Upper lobe of left lung (tissue), 4 donors: ENCODE measurements at regions not wholly inside any gene's neighbourhood (a gene's known extent, or its start where the extent isn't known, plus 50 kb on each side); places are given as distances from the start of the nearest gene placed in this dataset.

Experiments used
- POLR2A ChIP-seq, 4 donors: fragments of 450-650 bp; IDR thresholded peaks; one replicate each; pipeline ENCODE4 v1.5.1; 2016 to 2017; ENCODE audit warnings: antibody characterized with exemption in 4 of 4, mild to moderate bottlenecking in 2 of 4
- POLR2AphosphoS5 ChIP-seq, 2 donors: sonication (generic); formaldehyde crosslinking; IDR thresholded peaks; one replicate each; pipeline ENCODE4 v1.5.1; 2017; ENCODE audit warnings: antibody characterized with exemption in 2 of 2
- TF ChIP-seq, protein P1 (sequence below), 6 experiments: fragments of 450-650 bp in 4 of 6; fragments of 200-600 bp in 2 of 6; sonication (generic) in 2 of 6; IDR thresholded peaks; one replicate each; pipeline ENCODE4 v1.5.1; 2016 to 2019; ENCODE audit warnings: antibody characterized with exemption in 6 of 6

DNA sequence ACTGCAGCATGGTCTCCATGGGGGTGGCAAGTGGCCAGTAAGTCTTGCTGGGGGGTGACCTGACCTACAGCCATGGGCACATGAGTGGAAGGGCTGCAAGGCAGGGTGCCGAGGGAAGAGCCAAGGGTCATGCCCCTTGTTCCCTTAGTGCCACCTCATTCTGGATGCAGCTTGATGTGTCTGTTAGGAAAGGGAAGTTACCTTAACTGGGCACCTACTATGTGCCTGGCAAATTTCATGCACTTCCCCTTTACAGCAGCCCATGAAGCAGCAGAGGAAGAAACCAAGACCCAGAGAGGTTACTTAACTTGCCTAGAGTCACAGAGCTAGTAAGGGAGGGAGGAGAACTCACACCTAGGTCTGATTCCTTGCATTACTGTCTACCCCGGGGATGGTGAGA lies 174.0 kb downstream of the MRPL14 start:
- TF ChIP-seq, protein P1, sequence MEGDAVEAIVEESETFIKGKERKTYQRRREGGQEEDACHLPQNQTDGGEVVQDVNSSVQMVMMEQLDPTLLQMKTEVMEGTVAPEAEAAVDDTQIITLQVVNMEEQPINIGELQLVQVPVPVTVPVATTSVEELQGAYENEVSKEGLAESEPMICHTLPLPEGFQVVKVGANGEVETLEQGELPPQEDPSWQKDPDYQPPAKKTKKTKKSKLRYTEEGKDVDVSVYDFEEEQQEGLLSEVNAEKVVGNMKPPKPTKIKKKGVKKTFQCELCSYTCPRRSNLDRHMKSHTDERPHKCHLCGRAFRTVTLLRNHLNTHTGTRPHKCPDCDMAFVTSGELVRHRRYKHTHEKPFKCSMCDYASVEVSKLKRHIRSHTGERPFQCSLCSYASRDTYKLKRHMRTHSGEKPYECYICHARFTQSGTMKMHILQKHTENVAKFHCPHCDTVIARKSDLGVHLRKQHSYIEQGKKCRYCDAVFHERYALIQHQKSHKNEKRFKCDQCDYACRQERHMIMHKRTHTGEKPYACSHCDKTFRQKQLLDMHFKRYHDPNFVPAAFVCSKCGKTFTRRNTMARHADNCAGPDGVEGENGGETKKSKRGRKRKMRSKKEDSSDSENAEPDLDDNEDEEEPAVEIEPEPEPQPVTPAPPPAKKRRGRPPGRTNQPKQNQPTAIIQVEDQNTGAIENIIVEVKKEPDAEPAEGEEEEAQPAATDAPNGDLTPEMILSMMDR (IDR thresholded peaks at IDR 0.05), result no peak
- no peak for TF ChIP-seq POLR2A (IDR thresholded peaks at IDR 0.05)
- no peak for TF ChIP-seq POLR2AphosphoS5 (IDR thresholded peaks at IDR 0.05)
